NCI-H1417 treated with DMSO at 0.1 percent for 48 hours (cell line): ENCODE measurements at regions not wholly inside any gene's neighbourhood (a gene's known extent, or its start where the extent isn't known, plus 50 kb on each side); places are given as distances from the start of the nearest gene placed in this dataset.
"Not testable (repeated sequence)": the region's sequence is repeated elsewhere in the genome, so short reads cannot be mapped to it uniquely, and the experiment has no call there.

Experiments
- DNase-seq: peaks from one replicate; lab custom pipeline; 2025; lab: John Stamatoyannopoulos, UW

- DNase-seq = no peak
Observed at GRCh38 chr3:73867524-73867923, 242.8 kb upstream of the PDZRN3 start.

DNA sequence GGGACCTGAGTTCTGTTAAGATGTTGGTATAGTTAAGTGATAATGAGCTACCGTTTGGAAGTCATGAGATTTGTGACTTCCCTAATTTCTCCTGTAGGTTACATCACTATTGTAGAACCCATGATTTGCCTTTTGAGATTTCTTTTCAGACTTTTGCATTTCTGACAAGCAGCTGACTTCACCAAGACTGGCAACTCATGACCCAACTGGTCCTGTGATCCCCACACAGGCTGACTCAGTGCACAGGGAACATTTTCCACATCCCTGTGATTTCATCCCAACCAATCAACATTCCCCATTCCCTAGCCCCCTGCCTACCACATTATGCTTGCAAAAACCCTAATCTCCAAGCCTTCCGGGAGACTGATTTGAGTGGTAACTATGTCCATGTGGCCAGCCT is 242.1 kb upstream of the PDZRN3 start:
- DNase-seq = no peak

GRCh38 chr3:73863546-73864079 is 238.9 kb upstream of the PDZRN3 start:
- DNase-seq = no peak

- no peak for DNase-seq
Observed at GRCh38 chr3:73855813-73856212, 231.1 kb upstream of the PDZRN3 start.

DNA sequence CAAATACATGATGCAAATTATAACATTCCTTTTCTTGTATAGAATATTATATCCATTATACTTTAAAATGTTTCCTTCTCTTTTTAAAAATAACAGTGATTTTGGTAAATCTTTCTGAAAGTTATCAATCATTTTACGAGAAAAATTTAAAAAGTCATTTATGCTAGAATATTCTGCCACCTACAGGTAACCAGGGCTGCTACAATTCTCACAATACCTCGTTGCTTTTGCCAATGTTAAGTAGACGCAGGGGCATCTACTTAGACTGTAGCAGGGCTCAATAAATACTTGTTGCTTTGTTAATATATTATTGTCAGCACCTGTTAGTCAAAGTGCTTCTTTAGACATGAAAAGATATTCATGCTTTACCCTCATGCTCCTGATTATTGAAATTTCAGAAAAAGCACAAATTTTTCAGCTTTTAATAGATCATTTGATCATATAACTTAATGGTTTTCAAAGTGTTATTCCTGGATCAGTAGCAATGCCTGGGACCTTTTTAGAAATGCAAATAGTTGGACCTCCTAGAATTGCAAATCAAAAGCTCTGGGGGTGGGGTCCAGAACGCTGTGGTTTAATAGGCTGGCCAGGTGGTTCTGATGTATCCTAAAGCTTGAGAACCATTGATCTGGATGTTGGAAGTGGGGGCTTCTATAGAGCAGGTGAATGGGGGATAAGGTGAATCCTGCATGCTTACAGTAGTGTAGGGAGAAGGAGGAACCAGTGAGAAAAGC is 223.6 kb upstream of the PDZRN3 start:
- DNase-seq = no peak

DNA sequence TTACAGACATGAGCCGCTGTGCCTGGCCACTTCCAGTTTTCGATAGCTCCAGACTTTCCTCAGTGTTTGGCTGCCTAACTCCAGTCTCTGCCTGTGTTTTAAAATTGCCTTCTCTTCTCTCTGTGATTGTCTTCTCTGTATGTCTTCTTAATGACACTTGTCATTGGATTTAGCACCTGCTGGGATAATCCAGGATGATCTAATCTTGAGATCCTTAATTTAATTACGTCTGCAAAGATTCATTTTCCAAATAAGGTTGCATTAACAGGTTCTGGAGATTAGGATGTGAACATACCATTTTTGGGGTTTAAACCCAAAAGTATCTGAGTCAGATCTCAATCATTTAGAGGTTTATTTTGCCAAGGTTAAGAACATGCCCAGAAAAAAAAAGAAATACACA is 222.2 kb upstream of the PDZRN3 start:
- DNase-seq = no peak

DNA sequence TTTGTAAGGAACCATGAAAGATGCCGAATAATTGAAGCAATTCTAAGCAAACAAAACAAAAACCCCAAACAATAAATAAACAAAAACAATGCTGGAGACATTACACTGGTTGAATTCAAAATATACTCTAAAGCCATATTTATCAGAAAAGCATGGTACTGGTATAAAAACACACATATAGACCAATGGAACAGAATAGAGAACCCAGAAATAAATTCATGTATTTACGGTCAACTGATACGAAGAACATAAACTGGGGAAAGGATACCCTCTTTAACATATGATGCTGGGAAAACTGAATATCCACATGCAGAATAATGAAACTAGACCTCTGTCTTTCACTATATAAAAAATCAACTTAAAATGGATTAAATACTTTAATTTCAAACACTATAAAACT is 214.3 kb upstream of the PDZRN3 start:
- DNase-seq = no peak

DNA sequence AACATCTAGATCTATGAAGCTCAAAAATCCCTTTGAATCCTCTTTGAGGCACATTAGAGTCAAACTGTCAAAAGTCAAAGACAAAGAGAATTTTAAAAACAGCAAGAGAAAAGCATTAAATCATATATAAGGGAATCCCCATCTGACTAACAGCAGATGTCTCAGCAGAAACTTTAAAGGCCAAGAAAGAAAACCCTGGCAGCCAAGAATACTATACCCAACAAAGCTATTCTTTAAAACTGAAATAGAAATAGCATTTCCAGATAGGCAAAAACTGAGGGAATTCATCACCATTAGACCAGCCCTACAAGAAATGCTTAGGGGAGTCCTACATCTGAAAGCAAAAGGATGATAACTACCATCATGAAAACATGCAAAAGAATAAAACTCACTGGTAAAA is 211.2 kb upstream of the PDZRN3 start:
- DNase-seq = no peak

DNA sequence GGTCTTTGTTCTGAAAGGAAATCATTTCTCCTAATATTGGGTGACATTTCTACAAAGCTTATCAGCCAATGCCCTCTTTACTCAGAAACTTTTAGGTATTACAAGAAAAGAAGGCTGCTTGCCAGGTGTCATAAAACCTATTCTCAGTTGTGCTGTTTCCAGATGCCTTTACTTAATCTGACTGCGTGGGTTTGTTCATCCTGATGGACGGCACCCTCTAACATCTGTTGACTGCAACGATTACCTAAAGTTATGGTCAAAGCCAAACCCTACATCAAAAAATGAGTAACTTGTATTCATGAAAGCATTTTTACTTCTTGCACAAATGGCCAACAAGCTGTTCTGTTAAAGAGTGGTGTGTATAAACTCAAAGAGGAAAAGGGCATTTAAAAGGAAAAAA is 207.7 kb upstream of the PDZRN3 start:
- DNase-seq = no peak

GRCh38 chr3:73828348-73828747 is 203.6 kb upstream of the PDZRN3 start:
- DNase-seq = no peak

GRCh38 chr3:73827725-73828211 is 203.0 kb upstream of the PDZRN3 start:
- no peak for DNase-seq

- DNase-seq = no peak
Observed at GRCh38 chr3:73827204-73827603, 202.5 kb upstream of the PDZRN3 start.

DNA sequence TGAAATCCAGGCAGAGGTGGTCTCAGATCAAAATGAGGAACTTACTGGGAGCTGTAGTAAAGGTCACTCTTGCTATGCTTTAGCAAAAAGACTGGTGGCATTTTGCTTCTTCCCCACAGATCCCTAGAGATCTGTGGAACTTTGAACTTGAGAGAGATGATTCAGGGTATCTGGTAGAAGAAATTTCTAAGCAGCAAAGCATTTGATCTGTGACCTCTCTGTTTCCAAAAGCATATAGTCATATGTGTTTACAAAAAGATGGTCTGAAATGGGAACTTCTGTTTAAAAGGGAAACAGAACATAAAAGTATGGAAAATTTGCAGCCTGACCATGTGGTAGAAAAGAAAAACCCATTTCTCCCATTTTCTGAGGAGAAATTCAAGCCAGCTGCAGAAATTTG is 196.2 kb upstream of the PDZRN3 start:
- not testable (repeated sequence) for DNase-seq

GRCh38 chr3:73820431-73820830 is 195.7 kb upstream of the PDZRN3 start:
- DNase-seq = no peak

DNA sequence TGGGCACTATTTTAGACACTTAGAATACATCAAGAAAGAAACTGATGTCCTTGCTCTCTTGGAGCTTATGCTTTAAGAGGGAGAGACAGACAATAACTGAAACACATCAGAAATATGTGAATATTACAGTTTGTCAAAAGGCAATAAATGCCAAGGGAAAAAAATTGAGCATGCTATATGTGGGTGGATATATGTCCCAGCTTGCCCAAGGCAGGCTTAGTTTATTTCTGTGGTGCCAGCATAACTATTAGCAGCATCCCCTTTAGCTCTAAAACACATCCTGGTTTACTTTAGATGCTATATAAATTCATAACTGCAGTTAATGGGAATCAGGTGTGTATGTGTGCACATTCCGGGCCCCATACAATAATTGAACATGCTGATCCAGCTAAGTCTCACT is 191.2 kb upstream of the PDZRN3 start:
- no peak for DNase-seq

DNA sequence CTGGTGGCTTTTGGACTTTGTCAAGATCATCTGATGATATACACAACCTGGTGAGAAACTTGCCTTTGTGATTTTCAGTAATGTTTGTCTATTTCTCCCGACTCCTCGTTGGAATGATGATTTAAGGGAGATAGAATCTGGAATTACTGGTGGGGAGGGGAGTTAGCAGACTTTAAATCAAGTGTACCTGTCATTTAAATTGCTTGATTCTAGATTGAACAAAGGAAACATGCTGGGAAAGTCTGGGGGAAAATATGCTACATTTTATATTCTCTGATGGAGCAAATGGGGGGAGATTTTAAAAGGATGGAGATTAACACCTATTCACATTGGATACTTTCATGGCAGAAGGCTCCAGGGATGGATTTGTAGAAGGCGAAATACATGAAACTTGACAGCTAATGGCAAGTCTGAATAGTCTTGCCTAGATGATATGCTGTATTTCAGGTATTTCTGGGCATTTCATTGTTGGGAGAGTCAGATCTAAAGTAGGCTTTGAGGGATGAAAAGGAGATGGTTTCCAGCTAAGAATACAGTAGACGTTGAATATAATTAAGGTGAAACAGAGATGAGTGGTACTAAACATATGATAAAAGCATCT is 189.1 kb upstream of the PDZRN3 start:
- no peak for DNase-seq

DNA sequence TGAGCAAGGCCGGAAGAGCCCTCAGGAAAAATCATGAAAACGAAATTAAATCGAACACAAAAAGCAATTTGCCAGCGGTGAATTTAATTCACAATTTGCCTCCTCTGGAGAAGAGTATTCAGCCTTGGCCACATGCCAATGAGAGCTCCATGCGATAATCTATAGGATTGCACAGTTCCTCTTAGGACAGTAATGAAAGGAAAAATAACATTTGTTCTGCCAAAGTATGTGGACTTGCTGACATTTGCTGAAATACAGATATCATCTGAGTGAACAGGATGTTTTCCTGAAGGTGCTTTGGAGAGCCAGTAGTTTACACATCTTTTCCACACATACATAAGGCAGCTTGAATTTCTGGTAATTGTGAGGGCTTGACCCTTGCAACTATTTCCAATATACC is 188.6 kb upstream of the PDZRN3 start:
- no peak for DNase-seq

DNA sequence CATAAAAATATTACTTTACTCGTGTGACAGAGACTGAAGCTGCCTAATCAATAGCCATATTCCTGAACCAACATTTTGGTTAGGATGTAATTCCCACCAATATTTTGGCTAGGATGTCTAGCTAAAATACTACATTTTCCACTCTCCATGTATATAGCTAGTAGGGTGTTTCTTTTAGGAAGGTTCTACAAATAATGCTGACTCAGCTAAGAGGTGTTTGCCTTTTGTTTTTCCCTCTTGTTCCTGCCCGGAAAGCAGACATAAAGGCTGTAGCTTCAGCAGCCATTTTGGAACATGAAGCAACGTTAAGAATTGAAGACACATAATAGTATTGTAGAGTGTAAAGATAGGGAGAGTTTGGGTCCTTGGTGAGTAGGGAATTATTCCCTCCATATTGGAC is 187.3 kb upstream of the PDZRN3 start:
- DNase-seq = no peak

DNA sequence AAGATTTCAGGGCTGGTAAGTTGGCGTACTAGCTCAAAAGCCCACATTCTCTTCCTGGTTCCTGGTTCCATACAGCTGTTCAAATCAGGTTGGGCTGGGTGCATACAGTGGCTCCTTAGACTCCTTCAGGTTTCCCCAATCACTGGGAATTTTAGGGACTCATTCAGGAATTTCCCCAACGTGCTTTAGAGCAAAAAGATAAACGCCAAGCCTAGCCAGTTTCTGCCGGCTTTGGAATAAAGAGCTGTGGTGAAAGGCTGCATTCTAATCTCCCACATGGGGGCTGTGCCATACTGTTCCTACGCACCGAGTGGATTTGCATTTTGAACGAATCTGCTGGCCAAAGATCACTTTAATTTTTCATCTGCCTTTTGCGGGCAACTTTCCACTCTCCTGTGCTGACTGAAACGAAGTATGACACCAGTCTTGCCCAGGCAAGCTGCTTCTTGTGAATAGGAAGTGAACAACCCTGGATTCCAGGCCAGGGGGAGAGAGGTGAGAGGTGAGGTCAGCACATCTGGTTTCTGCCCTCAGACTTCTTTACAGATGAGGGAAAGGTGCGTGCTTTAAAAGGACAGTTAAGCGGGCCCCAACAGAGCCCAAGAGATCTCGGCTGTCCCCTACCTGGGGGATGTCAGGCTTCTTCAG is 184.2 kb upstream of the PDZRN3 start:
- no peak for DNase-seq

- DNase-seq = no peak
Observed at GRCh38 chr3:73805435-73805834, 180.7 kb upstream of the PDZRN3 start.

DNA sequence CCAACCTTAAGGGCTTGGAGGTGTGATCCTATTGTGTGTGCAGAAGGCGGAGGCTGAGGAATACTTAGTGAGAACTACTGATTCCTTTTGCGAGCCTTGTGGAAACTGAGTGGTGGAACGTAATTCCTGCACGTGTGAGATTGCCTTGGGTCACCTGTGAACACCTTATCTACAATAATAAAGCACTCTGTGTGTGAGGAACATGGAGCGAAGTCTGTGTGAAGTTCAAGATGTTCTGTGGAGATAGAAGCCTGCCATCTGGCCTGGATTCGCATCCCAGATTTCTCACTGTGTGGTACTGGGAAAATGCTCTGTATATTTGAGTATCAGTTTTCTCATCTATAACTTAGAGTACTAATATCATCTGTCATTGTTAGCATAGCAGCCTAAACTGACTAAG is 179.5 kb upstream of the PDZRN3 start:
- DNase-seq = no peak

DNA sequence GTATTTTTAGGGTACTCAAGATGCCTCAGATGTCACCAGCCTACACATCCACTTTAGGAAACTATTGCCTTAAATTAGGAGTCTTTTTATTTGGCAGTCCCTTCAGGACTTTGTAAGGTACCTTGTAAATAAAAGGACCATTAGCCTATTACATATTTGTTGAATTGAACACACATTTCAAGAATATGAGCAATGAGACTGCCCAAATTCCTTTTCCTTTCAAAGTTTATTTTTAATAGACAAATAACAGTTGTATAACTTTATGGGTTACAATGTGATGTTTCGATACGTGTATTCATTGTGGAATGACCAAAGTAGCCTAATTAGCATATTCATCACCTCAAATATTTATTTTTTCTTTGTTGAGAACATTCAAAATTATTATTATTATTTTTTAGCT is 176.7 kb upstream of the PDZRN3 start:
- no peak for DNase-seq

DNA sequence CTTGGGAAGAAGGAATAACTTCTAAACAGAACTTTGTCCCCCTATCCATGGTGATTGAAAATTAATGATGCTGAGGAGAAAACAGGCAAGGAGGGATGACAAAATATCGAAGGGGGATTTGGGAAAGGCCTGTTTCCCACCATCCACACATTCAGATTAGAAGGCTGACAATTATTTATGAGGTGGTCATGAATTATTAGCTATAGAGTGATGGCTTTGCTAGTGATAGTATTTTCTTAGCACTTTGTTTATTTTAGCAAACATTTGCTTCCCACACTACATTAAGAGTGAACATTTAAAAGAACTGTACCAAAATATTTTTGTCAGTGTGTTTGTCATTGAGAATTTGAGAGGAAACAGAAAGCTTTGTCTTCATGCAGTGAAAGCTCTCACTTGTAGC is 172.6 kb upstream of the PDZRN3 start:
- no peak for DNase-seq
